H9 (cell line): ENCODE measurements at regions not wholly inside any gene's neighbourhood (a gene's known extent, or its start where the extent isn't known, plus 50 kb on each side); places are given as distances from the start of the nearest gene placed in this dataset.

Experiments used
- DNase-seq: peaks from one replicate; pipeline ENCODE4 v3.0.0-alpha.2; 2017
- H2AFZ ChIP-seq: one replicate; pipeline ENCODE4 v1.6.1; 2013; ENCODE audit warnings: mild to moderate bottlenecking, low read length, control low read depth, moderate library complexity
- H2AK5ac ChIP-seq: 2 replicates; pipeline ENCODE4 v1.6.1; 2013; ENCODE audit warnings: low read length, control low read depth, mixed read lengths; ENCODE audit not compliant: insufficient read length
- H2BK120ac ChIP-seq: one replicate; pipeline ENCODE4 v1.6.1; 2013; ENCODE audit warnings: low read depth, mild to moderate bottlenecking, low read length, control low read depth, inconsistent platforms; ENCODE audit not compliant: poor library complexity, severe bottlenecking
- H2BK12ac ChIP-seq: 2 replicates; pipeline ENCODE4 v1.6.1; 2013; ENCODE audit warnings: low read length, control low read depth, mixed read lengths, low read depth; ENCODE audit not compliant: insufficient read length
- H2BK15ac ChIP-seq: 2 replicates; pipeline ENCODE4 v1.6.1; 2013; ENCODE audit warnings: low read depth, low read length, control low read depth
- H2BK20ac ChIP-seq: one replicate; pipeline ENCODE4 v1.6.1; 2013; ENCODE audit warnings: low read depth, mild to moderate bottlenecking, low read length, control low read depth, inconsistent platforms; ENCODE audit not compliant: poor library complexity, severe bottlenecking
- H2BK5ac ChIP-seq: 2 replicates; pipeline ENCODE4 v1.6.1; 2013; ENCODE audit warnings: low read length, control low read depth, mixed read lengths; ENCODE audit not compliant: insufficient read length
- H3K14ac ChIP-seq: 2 replicates; pipeline ENCODE4 v1.6.1; 2013; ENCODE audit warnings: low read length, control low read depth; ENCODE audit not compliant: insufficient read depth
- H3K18ac ChIP-seq: 2 replicates; pipeline ENCODE4 v1.6.1; 2013; ENCODE audit warnings: low read depth, mild to moderate bottlenecking, mixed read lengths, low read length, control low read depth; ENCODE audit not compliant: insufficient read length
- H3K23ac ChIP-seq: 2 replicates; pipeline ENCODE4 v1.6.1; 2013; ENCODE audit warnings: low read length, control low read depth, mixed read lengths, low read depth; ENCODE audit not compliant: insufficient read length
- H3K23me2 ChIP-seq: 2 replicates; pipeline ENCODE4 v1.6.1; 2013; ENCODE audit warnings: low read depth, mild to moderate bottlenecking, mixed read lengths, low read length, control low read depth; ENCODE audit not compliant: insufficient read length, poor library complexity, severe bottlenecking
- H3K27ac ChIP-seq: 2 replicates; pipeline ENCODE4 v1.5.1; 2013; ENCODE audit warnings: low read length, control low read depth, mixed read lengths, low read depth; ENCODE audit not compliant: insufficient read length
- H3K27me3 ChIP-seq: 2 replicates; pipeline ENCODE4 v1.6.1; 2013; ENCODE audit warnings: low read length, control low read depth, inconsistent platforms; ENCODE audit not compliant: insufficient read depth
- H3K4ac ChIP-seq: 2 replicates; pipeline ENCODE4 v1.6.1; 2013; ENCODE audit warnings: low read depth, mild to moderate bottlenecking, control low read depth, inconsistent platforms, low read length, moderate library complexity
- H3K4me1 ChIP-seq: 2 replicates; pipeline ENCODE4 v1.6.1; 2013; ENCODE audit warnings: low read length, control low read depth, inconsistent platforms; ENCODE audit not compliant: insufficient read depth
- H3K4me2 ChIP-seq: 2 replicates; pipeline ENCODE4 v1.6.1; 2013; ENCODE audit warnings: low read length, control low read depth, mixed read lengths; ENCODE audit not compliant: insufficient read length, insufficient read depth
- H3K56ac ChIP-seq: 2 replicates; pipeline ENCODE4 v1.6.1; 2013; ENCODE audit warnings: low read depth, mild to moderate bottlenecking, mixed read lengths, low read length, control low read depth; ENCODE audit not compliant: insufficient read length
- H3K79me1 ChIP-seq: 2 replicates; pipeline ENCODE4 v1.6.1; 2013; ENCODE audit warnings: low read depth, mild to moderate bottlenecking, moderate library complexity, low read length, control low read depth, inconsistent platforms; ENCODE audit not compliant: insufficient read depth, poor library complexity, severe bottlenecking
- H3K79me2 ChIP-seq: 2 replicates; pipeline ENCODE4 v1.6.1; 2013; ENCODE audit warnings: low read length, control low read depth, inconsistent platforms; ENCODE audit not compliant: insufficient read depth
- H3K9ac ChIP-seq: 2 replicates; pipeline ENCODE4 v1.6.1; 2013; ENCODE audit warnings: low read length, control low read depth, mixed read lengths; ENCODE audit not compliant: insufficient read length; ENCODE audit errors: extremely low read depth
- H3K9me3 ChIP-seq: one replicate; pipeline ENCODE4 v1.6.1; 2013; ENCODE audit warnings: low read depth, low read length, inconsistent platforms; ENCODE audit not compliant: control insufficient read depth
- H3T11ph ChIP-seq: one replicate; pipeline ENCODE4 v1.6.1; 2013; ENCODE audit warnings: mild to moderate bottlenecking, low read length, control low read depth, inconsistent platforms
- H4K20me1 ChIP-seq: one replicate; pipeline ENCODE4 v1.6.1; 2013; ENCODE audit not compliant: control insufficient read depth, insufficient read length, insufficient read depth
- H4K5ac ChIP-seq: 2 replicates; pipeline ENCODE4 v1.6.1; 2013; ENCODE audit warnings: low read depth, mild to moderate bottlenecking, mixed read lengths, low read length, control low read depth; ENCODE audit not compliant: insufficient read length
- H4K8ac ChIP-seq: replicated peaks from 2 replicates; pipeline ENCODE4 v1.6.1; 2013; ENCODE audit warnings: low read length, control low read depth, mixed read lengths, low read depth; ENCODE audit not compliant: insufficient read length
- H4K91ac ChIP-seq: 2 replicates; pipeline ENCODE4 v1.6.1; 2013; ENCODE audit warnings: low read depth, mild to moderate bottlenecking, moderate library complexity, mixed read lengths, low read length, control low read depth; ENCODE audit not compliant: insufficient read length
- H3K27ac Mint-ChIP-seq, 3 experiments: 2 replicates in 2 of 3; 3 replicates in 1 of 3; pipeline ENCODE4 v1.8.0; 2020 to 2021; ENCODE audit warnings: mixed read lengths in 3 of 3, mild to moderate bottlenecking in 1 of 3, moderate library complexity in 1 of 3
- H3K27me3 Mint-ChIP-seq: 2 replicates; pipeline ENCODE4 v1.8.0; 2021; ENCODE audit warnings: low read depth, mild to moderate bottlenecking, moderate library complexity, mixed read lengths
- H3K36me3 Mint-ChIP-seq, 3 experiments: 2 replicates in 2 of 3; 3 replicates in 1 of 3; pipeline ENCODE4 v1.8.0; 2020 to 2021; ENCODE audit warnings: low read depth in 3 of 3, mixed read lengths in 3 of 3; ENCODE audit not compliant: insufficient read depth in 1 of 3
- H3K4me1 Mint-ChIP-seq, 2 experiments: 2 replicates each; pipeline ENCODE4 v1.8.0; 2020; ENCODE audit warnings: mixed read lengths in 2 of 2
- H3K4me3 Mint-ChIP-seq, 2 experiments: 2 replicates in 1 of 2; 3 replicates in 1 of 2; pipeline ENCODE4 v1.8.0; 2020 to 2021; ENCODE audit warnings: mild to moderate bottlenecking in 2 of 2, mixed read lengths in 2 of 2, moderate library complexity in 1 of 2
- H3K9me3 Mint-ChIP-seq, 2 experiments: 2 replicates in 1 of 2; 3 replicates in 1 of 2; pipeline ENCODE4 v1.8.0; 2020; ENCODE audit warnings: mild to moderate bottlenecking in 2 of 2, mixed read lengths in 2 of 2, moderate library complexity in 1 of 2
- WGBS: extraction: QIAGEN DNeasy Blood & Tissue Kit; methylation state at CpG from one replicate; pipeline ENCODE4 v1.1.7; 2013; ENCODE audit warnings: missing lambda C conversion rate, low lambda C conversion rate, mixed read lengths; ENCODE audit not compliant: insufficient read length; ENCODE audit errors: extremely low coverage; 5-methylcytosine and 5-hydroxymethylcytosine counted together
- TF ChIP-seq, protein P1 (sequence below): fragments of 200-600 bp; sonication (generic); conservative IDR thresholded peaks from 3 replicates; pipeline ENCODE4 v1.8.0; 2021; ENCODE audit warnings: antibody characterized with exemption, mild to moderate bottlenecking

DNA sequence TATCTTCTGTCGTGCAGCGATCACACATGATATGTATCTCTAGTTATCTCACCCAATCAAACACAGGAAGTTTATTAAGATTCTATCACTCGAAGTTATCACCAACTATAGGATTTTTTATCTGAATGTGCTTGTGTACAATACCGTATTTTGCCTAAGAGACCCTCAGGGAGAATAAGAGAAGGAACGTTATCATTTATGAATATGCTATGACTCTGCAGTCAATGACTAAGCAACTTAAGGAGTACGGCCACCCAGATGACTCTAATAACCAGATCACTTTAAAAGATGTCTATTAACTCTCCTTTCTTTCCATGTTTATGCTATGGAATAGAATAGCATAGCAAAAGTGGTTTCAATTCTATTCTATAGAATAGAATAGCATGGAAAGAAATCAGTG, 486.4 kb downstream of the BCL11B start:
- WGBS = no CpG with 5 or more reads among the region's 6 CpGs
- no peak overlapping the region for H2AK5ac ChIP-seq
- no peak overlapping the region for H2BK15ac ChIP-seq
- H4K5ac ChIP-seq = no peak overlapping the region
- H3K18ac ChIP-seq = no peak overlapping the region
- H3K4ac ChIP-seq = no peak overlapping the region
- no peaks in the 10 kb centered on the region for H4K20me1 ChIP-seq
- H2BK120ac ChIP-seq = no peak overlapping the region
- H2BK12ac ChIP-seq = no peak overlapping the region
- Mint-ChIP-seq H3K4me3 (no peak overlapping the region), H3K36me3 (peaks cover 0 to 4% (median 0%) of the 10 kb centered on the region in 3 experiments; a peak in 2 of 7 replicates), H3K27me3 (peaks cover 3% of the 10 kb centered on the region), H3K4me1 (no peaks in the 10 kb centered on the region), H3K9me3 (no peaks in the 10 kb centered on the region; a peak in 1 of 5 replicates), H3K27ac (no peak overlapping the region)
- H4K91ac ChIP-seq = no peak overlapping the region
- no peak overlapping the region for H3K23ac ChIP-seq
- no peaks in the 10 kb centered on the region for H3K23me2 ChIP-seq
- TF ChIP-seq, protein P1, sequence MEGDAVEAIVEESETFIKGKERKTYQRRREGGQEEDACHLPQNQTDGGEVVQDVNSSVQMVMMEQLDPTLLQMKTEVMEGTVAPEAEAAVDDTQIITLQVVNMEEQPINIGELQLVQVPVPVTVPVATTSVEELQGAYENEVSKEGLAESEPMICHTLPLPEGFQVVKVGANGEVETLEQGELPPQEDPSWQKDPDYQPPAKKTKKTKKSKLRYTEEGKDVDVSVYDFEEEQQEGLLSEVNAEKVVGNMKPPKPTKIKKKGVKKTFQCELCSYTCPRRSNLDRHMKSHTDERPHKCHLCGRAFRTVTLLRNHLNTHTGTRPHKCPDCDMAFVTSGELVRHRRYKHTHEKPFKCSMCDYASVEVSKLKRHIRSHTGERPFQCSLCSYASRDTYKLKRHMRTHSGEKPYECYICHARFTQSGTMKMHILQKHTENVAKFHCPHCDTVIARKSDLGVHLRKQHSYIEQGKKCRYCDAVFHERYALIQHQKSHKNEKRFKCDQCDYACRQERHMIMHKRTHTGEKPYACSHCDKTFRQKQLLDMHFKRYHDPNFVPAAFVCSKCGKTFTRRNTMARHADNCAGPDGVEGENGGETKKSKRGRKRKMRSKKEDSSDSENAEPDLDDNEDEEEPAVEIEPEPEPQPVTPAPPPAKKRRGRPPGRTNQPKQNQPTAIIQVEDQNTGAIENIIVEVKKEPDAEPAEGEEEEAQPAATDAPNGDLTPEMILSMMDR = no peak
- no peak overlapping the region for H4K8ac ChIP-seq
- no peaks in the 10 kb centered on the region for H3K4me1 ChIP-seq
- H3K79me1 ChIP-seq = no peaks in the 10 kb centered on the region
- H3K56ac ChIP-seq = no peak overlapping the region
- DNase-seq = no peak
- no peak overlapping the region for H2AFZ ChIP-seq
- H2BK5ac ChIP-seq = no peak overlapping the region
- no peak overlapping the region for H2BK20ac ChIP-seq
- H3K4me2 ChIP-seq = no peak overlapping the region
- no peaks in the 10 kb centered on the region for H3K27me3 ChIP-seq
- no peak overlapping the region for H3K9ac ChIP-seq
- H3K79me2 ChIP-seq = no peaks in the 10 kb centered on the region
- no peak overlapping the region for H3T11ph ChIP-seq
- no peak overlapping the region for H3K14ac ChIP-seq
- H3K27ac ChIP-seq = no peak overlapping the region
- H3K9me3 ChIP-seq = no peaks in the 10 kb centered on the region
